Thyroid gland (tissue), 4 donors: ENCODE measurements at regions not wholly inside any gene's neighbourhood (a gene's known extent, or its start where the extent isn't known, plus 50 kb on each side); places are given as distances from the start of the nearest gene placed in this dataset.

Experiments
- CTCF ChIP-seq, 6 experiments: fragments of 200-600 bp in 3 of 6; fragments of 450-650 bp in 3 of 6; sonication (generic) in 3 of 6; IDR thresholded peaks; one replicate each; pipeline ENCODE4 v1.5.1; 2016 to 2019; ENCODE audit warnings: antibody characterized with exemption in 6 of 6, mild to moderate bottlenecking in 2 of 6, inconsistent platforms in 1 of 6, moderate library complexity in 1 of 6
- POLR2A ChIP-seq, 2 donors: fragments of 450-650 bp; IDR thresholded peaks; one replicate each; pipeline ENCODE4 v1.6.1; 2017; ENCODE audit warnings: antibody characterized with exemption in 2 of 2, mild to moderate bottlenecking in 2 of 2, moderate library complexity in 1 of 2

DNA sequence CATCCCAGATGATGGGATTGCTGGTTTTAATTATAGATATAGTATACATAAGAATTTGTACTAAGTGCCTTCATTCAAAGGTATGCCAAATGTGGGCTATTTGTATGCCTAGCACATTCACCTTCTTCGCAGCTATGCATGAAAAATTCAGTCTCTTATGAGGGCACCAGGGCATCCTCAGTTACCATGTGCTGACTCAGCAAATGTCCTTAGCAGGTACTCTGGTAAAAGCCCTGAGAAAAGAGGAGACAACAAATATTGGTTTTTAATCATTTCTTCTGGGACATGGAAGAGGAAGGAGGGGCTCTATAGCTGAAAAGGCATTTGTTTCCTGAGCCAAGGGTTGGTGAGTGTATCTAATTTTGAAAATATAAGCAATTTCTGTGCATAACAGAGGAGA, 258.1 kb upstream of the BMP2 start:
- no peak for TF ChIP-seq CTCF (IDR thresholded peaks at IDR 0.05)
- TF ChIP-seq POLR2A (IDR thresholded peaks at IDR 0.05) = no peak
